AG09319 (cell line): ENCODE measurements at regions not wholly inside any gene's neighbourhood (a gene's known extent, or its start where the extent isn't known, plus 50 kb on each side); places are given as distances from the start of the nearest gene placed in this dataset.

Source experiments
- DNase-seq: peaks from one replicate; pipeline ENCODE4 v3.0.0-alpha.2; 2010; ENCODE audit warnings: low read depth; ENCODE audit errors: extremely low read depth
- CTCF ChIP-seq: IDR thresholded peaks from 2 replicates; pipeline ENCODE4 v1.5.1; 2011; ENCODE audit warnings: low read depth, mild to moderate bottlenecking, inconsistent platforms, low read length, moderate library complexity

GRCh38 chr19:16023146-16023915, 53.0 kb upstream of the TPM4 start:
- no peak for DNase-seq
- no peak for TF ChIP-seq CTCF

GRCh38 chr19:16024266-16025107, 51.8 kb upstream of the TPM4 start:
- TF ChIP-seq CTCF = no peak
- no peak for DNase-seq

GRCh38 chr19:16025108-16026101, 50.9 kb upstream of the TPM4 start:
- TF ChIP-seq CTCF = peak; percentile 67
- DNase-seq = peak; percentile 19

- no peak for TF ChIP-seq CTCF
These were observed 50.2 kb upstream of the TPM4 start for GRCh38 chr19:16026131-16026530.

More at GRCh38 chr19:16026131-16026530, 50.2 kb upstream of the TPM4 start:
- DNase-seq = no peak
